ENCODE measurements at regions not wholly inside any gene's neighbourhood (a gene's known extent, or its start where the extent isn't known, plus 50 kb on each side); places are given as distances from the start of the nearest gene placed in this dataset.

- Histone ChIP-seq H3K27ac (ENCODE audit: insufficient read depth, low read depth, low read length) (no peak overlapping the region), H3K4me1 (ENCODE audit: control insufficient read depth, extremely low read depth, insufficient read depth, low read length) (no peaks in the 10 kb centered on the region), H4K20me1 (replicated peaks; ENCODE audit: control insufficient read depth, extremely low read depth, insufficient read depth, low read length) (no peaks in the 10 kb centered on the region), H3K27me3 (ENCODE audit: control insufficient read depth in 2 of 2, insufficient read depth in 2 of 2, low read length in 2 of 2) (no peaks in the 10 kb centered on the region), H3K9ac (replicated peaks; ENCODE audit: extremely low read depth, insufficient read depth, low read length) (no peak overlapping the region), H3K9me3 (replicated peaks; ENCODE audit: control insufficient read depth, insufficient read depth, low read length) (peaks cover 2% of the 10 kb centered on the region), H3K4me3 (replicated peaks in 1 of 3; ENCODE audit: insufficient read depth in 1 of 3, low read depth in 1 of 3, low read length in 3 of 3) (no peak overlapping the region), H2AFZ (ENCODE audit: low read depth, low read length) (no peak overlapping the region), H3K4me2 (ENCODE audit: insufficient read depth, low read length) (no peak overlapping the region), H3K9me1 (replicated peaks; ENCODE audit: control insufficient read depth, extremely low read depth, insufficient read depth, low read length) (no peaks in the 10 kb centered on the region), H3K79me2 (ENCODE audit: control insufficient read depth, insufficient read depth, low read length) (no peaks in the 10 kb centered on the region), H3K36me3 (ENCODE audit: control insufficient read depth in 2 of 2, extremely low read depth in 1 of 2, insufficient read depth in 2 of 2, low read length in 2 of 2) (no peaks in the 10 kb centered on the region)
- FAIRE-seq (no peak), DNase-seq (ENCODE audit: low read depth, low spot score) (no peak)
- POLR2A ChIA-PET = no interaction called here
- CTCF ChIA-PET = interaction anchor here (1.0 kb wide), 1 partner anchor 13 kb away, joined by 5 read pairs; no protein-coding TSS in a partner anchor
- BruUV-seq (replicated peaks) = no TSS peak
- intact Hi-C loops (cut with micrococcal nuclease) (no loop called here), dilution Hi-C loops (cut with MboI; ENCODE audit: extremely low pct_ligation_motif_present, low sequenced_read_pairs) (no loop called here)
- TF ChIP-seq, protein P1, sequence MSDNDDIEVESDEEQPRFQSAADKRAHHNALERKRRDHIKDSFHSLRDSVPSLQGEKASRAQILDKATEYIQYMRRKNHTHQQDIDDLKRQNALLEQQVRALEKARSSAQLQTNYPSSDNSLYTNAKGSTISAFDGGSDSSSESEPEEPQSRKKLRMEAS (IDR thresholded peaks at IDR 0.05; ENCODE audit: insufficient read depth, insufficient read length) = no peak
These were observed 578.2 kb downstream of the TOX3 start for GRCh38 chr16:51968749-51969148.

DNA sequence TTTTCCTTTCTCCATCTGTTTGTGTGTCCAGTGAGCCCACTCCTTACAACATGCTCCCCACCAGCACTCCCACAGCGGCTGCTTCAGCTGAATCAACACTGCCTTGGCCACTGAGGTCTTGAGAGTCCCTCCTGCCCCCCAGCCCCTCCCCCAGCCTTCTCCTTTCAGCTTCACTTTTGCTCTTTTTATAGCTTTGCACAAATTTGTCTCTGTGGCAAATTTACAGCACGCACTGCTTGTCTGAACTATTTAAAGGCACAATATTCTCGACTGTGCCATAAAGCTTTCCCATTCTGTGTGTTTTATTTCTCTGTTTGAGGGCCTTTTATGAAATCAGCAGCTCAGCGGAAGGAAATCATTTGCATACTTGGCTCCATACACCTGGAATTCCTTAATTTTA lies 579.3 kb downstream of the TOX3 start:
- peaks cover 2% of the 10 kb centered on the region for H3K9me3 ChIP-seq (replicated peaks; ENCODE audit: control insufficient read depth, insufficient read depth, low read length)
- H3K4me3 ChIP-seq (replicated peaks in 1 of 3; ENCODE audit: insufficient read depth in 1 of 3, low read depth in 1 of 3, low read length in 3 of 3) = no peak overlapping the region
- TF ChIP-seq FOS (IDR thresholded peaks at IDR 0.05; ENCODE audit: borderline replicate concordance, insufficient read depth, low read length) (no peak), CTCF (IDR thresholded peaks at IDR 0.05; ENCODE audit: extremely low read depth in 1 of 2, insufficient read depth in 1 of 2, low read depth in 1 of 2, low read length in 2 of 2) (no peak), GATA2 (IDR thresholded peaks at IDR 0.05; ENCODE audit: insufficient read depth, insufficient read length, low read depth, low read length) (no peak), JUN (IDR thresholded peaks at IDR 0.05; ENCODE audit: borderline replicate concordance, insufficient read depth, insufficient read length, low read depth) (no peak), POLR2AphosphoS5 (IDR thresholded peaks at IDR 0.05; ENCODE audit: insufficient read depth, low read depth, low read length) (no peak)
- no peak overlapping the region for H2AFZ ChIP-seq (ENCODE audit: low read depth, low read length)
- FAIRE-seq (no peak), DNase-seq (ENCODE audit: low read depth, low spot score) (no peak)
- BruUV-seq (replicated peaks) = no TSS peak
- no peaks in the 10 kb centered on the region for H3K79me2 ChIP-seq (ENCODE audit: control insufficient read depth, insufficient read depth, low read length)
- no peaks in the 10 kb centered on the region for H3K4me1 ChIP-seq (ENCODE audit: control insufficient read depth, extremely low read depth, insufficient read depth, low read length)
- no peaks in the 10 kb centered on the region for H3K27me3 ChIP-seq (ENCODE audit: control insufficient read depth in 2 of 2, insufficient read depth in 2 of 2, low read length in 2 of 2)
- no peak overlapping the region for H3K9ac ChIP-seq (replicated peaks; ENCODE audit: extremely low read depth, insufficient read depth, low read length)
- ChIA-PET CTCF (no interaction called here), POLR2A (no interaction called here)
- no peaks in the 10 kb centered on the region for H4K20me1 ChIP-seq (replicated peaks; ENCODE audit: control insufficient read depth, extremely low read depth, insufficient read depth, low read length)
- dilution Hi-C loops (cut with MboI; ENCODE audit: extremely low pct_ligation_motif_present, low sequenced_read_pairs) (no loop called here), intact Hi-C loops (cut with micrococcal nuclease) (no loop called here)
- no peak overlapping the region for H3K27ac ChIP-seq (ENCODE audit: insufficient read depth, low read depth, low read length)
- H3K36me3 ChIP-seq (ENCODE audit: control insufficient read depth in 2 of 2, extremely low read depth in 1 of 2, insufficient read depth in 2 of 2, low read length in 2 of 2) = no peaks in the 10 kb centered on the region
- no peak overlapping the region for H3K4me2 ChIP-seq (ENCODE audit: insufficient read depth, low read length)
- no peaks in the 10 kb centered on the region for H3K9me1 ChIP-seq (replicated peaks; ENCODE audit: control insufficient read depth, extremely low read depth, insufficient read depth, low read length)

Measured in endothelial cell of umbilical vein (primary cell).